ENCODE measurements at regions not wholly inside any gene's neighbourhood (a gene's known extent, or its start where the extent isn't known, plus 50 kb on each side); places are given as distances from the start of the nearest gene placed in this dataset.
A peak's percentile ranks its signal among the peaks of the same experiment; 100 is the strongest.

DNA sequence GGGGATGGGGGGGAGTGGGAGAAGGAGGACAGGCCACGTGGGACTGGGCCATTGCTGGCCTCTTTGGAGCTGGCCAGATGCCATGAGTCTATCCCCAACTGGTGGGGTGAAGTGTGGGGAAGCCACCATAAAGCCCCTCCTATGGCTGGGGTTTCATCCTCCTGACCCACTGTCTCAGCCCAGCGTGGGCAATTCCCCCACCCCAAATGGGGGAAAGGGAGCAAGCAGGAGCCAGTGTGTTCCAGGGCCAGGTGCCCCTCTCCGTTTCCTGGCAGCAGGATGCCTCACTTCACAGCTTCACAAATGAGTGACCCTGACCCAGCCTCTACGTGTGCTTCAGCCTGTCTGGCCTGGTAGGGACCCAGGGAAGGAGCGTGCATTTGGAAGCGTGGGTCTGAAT lies 474.7 kb upstream of the HS6ST1 start:
- no peak for DNase-seq (ENCODE audit: low read depth)

DNA sequence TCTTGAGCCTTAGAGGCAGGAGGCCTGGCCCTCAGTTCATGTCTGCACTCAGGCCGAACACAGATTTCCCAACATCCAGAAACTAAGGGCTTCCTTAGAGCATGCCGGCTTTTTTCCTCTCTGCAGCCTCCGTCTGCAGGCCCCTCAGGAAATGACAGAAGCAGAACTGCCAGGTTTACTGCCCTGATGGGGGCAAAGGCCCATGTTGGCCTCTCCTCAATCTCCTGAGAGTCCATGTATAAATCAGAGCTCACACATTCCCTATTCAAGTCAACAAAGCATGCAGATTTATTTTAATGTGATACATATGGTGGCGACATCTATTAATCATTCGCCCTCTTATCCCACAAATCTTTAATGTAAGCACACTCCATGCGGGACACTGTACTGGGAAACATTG lies 475.6 kb upstream of the HS6ST1 start:
- DNase-seq (ENCODE audit: low read depth), result no peak

DNA sequence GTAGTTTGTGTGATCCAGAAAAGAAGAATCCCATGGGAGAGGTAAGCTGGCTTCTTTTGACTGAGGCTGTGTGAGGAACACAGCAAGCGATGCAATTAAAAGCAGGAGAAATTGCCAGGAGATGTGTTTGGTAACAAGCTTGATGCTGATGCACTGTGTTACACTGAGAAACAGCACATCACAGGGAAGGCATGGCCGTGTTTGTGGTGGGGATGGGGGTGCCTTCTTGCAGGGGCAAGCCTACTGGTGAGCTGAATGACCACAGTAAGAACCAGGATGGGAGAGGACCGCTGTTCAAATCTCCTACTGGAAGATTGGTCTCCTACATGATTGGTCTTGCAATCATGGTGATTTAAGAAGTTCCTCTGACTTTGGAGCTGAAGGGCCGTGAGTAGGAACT lies 477.7 kb upstream of the HS6ST1 start:
- DNase-seq (ENCODE audit: low read depth), result no peak

DNA sequence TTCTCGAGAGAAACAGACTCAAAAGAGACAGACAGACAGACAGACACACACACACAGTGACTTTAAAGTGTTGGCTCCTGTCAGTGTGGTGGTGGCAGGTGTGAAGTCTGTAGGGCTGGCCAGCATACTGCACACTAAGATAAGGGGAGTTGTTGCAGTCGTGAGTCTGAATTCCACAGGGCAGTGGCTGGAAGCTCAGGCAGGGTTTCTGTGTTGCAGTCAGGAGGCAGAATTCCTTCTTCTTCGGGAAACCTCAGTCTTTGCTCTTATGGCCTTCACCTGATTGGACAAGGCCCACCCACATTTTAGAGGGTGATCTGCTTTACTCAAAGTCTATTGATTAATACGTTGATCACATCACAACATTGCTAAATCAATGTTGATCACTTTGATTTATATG lies 478.4 kb upstream of the HS6ST1 start:
- DNase-seq (ENCODE audit: low read depth), result no peak

DNA sequence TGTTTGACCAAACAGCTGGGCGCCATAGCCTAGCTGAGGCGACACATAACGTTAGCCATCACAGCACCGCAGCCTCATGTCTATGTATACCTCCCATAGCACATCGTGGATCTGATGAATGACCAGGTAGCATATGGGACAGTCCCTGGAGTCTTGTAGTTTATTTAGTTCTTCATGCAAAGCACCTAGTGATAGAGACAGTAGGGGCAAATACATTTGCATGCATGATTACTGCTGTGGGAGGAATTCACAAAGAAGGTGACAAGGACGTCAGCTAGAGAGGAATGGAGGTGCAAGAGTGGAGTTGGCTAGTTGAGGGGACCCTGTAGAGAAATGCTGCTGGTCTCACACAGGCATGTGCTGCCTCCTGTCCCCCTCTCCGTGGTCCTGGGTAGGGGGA lies 478.9 kb upstream of the HS6ST1 start:
- DNase-seq (ENCODE audit: low read depth), result no peak

DNA sequence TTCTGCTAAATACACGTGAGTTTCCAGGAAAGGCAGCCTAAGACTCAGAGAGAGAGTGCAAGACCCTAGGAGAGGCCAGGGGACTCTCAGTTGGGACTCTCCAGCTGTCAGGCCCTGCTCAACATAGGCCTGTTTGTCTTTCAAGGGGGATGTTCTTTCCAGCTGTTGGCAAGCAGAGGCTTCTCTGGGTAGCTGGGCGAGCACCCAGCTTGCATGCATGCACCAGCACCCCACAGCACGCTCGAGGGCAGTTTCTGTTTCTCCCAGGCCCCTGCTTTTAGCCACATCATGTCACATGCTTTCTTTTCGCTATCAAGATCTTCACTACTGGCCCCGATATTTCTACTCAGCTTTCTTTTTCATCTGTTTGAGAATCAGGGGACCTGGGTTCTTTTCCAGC lies 479.3 kb upstream of the HS6ST1 start:
- no peak for DNase-seq (ENCODE audit: low read depth)

DNA sequence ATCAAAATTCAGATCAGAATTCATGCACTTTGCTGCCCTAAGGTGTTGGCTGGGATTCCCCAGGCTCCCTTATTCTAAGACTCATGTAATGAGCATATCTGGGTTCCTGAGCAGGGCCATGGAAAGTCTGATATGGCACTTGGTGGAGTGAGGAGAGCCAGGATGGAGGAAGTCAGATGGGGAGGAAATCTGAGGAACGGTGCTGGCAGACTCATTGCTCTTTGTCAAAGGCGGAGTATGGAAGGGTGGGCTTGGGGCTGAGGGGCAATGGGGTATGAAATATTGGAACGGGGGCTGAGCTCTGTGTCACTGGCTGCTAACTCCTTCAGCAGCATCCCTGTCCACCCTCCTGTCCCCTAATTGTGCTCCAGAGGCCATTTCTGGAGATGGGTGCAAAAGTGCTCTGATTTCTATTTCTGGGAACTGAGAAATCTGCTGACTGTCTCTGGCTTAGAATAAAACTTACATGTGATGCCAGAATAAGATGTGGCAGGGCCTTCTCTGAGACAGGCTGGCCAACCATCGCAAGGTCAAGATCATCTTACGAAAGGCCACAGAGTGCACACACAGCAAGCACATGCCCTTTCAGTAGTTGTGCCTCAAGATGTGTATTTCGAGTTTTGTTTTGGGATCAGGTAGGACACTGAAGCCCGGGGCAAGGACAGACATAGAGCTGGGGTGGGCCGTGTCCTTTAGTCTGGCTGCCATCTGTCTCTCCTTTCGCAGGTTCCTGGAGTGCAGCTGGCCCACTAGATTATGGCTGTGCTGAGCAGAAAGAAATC lies 480.0 kb upstream of the HS6ST1 start:
- DNase-seq (ENCODE audit: low read depth), result no peak

DNA sequence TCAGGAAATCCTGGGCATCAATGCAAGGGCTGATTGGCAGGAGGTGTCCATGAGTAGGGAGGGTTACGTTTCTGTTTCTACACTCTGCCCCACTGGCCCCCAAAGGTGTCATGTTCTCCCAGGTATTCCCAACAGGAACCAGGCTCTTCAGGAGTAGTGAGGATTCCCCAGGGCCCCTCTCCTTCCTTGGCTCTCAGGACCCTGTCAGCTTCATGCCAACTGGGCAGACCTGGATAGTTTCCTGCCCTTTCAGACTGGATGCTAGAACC lies 480.6 kb upstream of the HS6ST1 start:
- DNase-seq (ENCODE audit: low read depth), result no peak

DNA sequence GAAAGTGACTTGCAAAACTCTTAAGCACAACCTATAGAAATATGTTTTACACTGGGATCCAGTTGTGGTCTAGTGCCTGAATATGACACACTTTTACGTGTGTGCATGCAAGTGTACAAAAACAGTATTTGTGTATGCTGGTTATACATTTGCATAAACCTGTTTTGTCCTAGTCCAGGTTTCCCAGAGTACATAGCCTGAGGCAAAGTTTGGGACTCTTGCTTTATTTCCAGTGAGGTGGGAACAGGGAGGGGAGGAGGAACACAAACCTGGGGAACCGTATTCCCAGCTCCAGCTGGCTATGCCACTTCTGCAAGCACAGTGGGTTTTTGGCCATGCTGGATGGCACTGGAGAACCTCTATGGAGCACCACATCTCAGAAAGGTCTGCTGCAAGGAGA lies 481.1 kb upstream of the HS6ST1 start:
- no peak for DNase-seq (ENCODE audit: low read depth)

DNA sequence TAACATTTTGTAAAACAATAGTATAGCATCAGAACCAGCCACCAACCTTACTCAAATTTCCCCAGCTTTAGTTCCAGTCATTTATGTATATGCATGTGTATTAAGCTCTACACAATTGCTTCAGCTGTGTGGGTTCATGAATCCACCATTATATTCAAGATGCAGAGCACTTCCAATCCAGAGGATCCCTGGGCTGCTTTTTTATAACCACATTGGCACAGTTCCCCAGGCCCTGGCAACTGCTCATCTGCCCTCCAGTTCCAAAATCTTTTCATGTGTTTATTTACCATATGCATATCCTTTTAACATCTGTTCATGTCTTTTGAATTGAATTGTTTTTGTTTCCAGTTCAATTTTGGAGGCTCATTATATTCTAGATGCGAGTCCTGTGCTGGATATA lies 482.9 kb upstream of the HS6ST1 start:
- no peak for DNase-seq (ENCODE audit: low read depth)

DNA sequence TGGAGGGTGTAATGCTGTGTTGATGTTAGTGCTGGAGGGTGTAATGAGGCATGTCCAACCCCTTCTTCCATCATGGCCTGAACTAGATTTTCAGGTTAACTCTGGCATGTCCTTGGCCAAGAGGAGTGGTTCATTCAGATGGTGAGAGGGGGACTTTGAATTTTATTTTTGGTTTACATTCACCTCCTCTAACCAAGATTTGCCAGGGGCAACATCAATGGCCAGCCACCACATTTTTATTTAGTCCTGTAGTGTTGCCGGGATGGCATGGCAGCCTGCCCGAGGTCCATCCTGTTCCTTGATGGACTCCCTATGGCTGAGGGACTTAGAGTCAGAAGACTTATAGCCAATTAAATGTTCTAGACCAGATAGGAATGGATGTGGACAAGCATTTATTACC lies 484.6 kb upstream of the HS6ST1 start:
- no peak for DNase-seq (ENCODE audit: low read depth)

DNA sequence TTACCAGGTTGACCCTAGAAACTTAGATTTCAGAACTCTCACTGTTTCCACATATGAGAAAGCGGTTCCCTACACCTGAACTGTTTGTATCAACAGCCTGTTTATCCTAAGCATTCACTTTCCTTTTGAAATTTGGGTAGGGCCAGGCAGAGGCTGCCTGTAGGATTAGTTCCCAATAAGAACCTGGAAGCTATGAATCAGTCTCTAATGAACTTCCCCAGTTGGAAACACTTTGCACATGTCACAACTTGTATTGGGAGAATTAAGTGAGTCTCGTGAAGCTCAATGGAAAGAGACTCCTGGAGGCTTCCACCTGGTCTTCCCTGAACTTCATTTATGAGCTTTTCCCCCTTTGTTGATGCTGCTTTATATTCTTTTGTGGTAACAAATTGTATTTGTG lies 486.6 kb upstream of the HS6ST1 start:
- no peak for DNase-seq (ENCODE audit: low read depth)

DNA sequence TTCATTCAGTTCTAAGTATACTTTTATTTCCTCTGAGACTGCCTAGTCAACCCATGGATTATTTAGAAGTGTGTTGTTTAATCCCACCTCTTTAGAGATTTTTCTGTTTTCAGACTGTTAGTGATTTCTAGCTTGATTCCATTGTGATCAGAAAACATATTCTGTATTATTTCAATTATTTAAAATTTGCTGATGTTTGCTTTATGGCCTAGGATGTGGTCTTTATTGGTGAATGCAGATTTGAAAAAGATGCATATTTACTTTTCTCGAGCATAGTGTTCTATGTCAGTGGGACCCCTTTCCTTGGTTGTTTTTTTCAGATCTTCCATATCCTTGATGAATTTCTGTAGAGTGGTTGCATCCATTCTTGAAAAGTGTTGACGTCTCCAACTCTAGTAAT lies 487.2 kb upstream of the HS6ST1 start:
- no peak for DNase-seq (ENCODE audit: low read depth)

DNA sequence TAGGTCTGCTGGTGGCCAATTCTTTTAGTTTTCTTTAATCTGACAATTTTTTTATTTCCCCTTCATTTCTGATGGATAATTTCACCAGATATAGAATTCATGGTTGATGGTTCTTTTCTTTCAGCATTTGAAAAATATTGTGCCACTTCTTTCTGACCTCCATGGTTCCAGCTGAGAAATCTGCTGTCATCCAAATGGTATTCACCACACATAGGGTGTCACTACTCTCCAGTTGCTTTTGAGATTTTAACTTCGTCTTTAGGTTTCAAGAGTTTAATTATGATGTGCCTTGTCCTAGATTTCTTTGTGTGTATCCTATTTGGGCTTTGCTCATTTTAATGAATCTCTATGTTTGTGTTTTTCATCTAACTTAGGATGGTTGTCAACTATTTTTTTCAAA lies 488.6 kb upstream of the HS6ST1 start:
- no peak for DNase-seq (ENCODE audit: low read depth)

DNA sequence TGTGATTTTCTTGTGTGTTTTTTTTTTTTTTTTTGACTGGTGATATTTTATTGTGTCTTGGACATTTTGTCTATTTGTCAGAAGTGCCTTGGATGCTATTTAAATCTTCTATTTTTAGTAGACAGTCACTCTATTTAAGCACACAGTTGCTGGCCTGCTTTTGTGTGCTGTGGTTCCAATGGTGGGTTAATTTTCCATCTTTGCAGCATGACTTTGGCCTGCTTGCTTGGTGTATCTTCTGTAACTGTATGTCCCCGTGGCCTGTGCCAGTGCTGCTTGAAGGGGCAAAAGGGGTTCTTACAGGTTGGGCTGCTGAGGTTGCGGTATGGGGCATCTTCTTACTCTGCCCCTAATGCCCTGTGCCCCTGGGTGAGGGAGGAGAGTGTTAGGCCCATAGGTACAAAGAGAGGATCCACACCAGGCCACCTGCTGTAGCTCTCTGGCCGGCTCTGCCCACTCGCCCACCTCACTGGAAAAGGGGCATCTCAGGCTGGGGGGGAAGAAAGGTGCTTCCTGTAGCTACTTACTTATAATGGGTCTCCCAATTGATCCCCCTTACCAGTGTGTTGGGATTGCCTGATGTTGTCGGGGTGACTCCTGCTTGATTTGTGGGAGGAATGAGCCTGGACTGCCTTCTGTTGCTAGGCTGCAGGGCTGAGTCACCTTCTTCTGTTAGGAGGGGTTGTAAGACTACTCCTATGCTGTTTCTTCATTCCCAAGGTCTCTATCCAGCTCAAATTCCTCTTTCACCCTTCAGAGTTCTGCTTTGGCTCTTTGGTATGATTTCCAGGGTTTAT lies 490.0 kb upstream of the HS6ST1 start:
- DNase-seq (ENCODE audit: low read depth), result peak; percentile 55

DNA sequence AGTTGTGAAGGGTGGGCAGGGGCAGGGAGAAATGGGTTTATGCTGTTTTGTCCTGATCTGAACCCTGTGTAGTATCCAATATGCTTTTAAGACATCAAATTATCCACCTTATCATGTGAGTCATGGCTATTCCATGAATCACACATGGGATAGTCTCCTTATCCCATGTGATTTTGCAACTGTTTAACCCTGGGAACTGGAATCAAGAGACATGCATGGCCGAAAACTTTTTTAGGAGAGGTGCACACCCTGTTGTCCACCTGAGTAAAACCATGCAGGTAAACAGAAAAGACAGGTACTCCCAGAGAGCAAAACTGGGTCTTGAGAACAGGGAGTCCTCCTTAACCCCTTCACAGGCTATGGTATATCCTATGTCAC lies 490.6 kb upstream of the HS6ST1 start:
- DNase-seq (ENCODE audit: low read depth), result peak; percentile 37

DNA sequence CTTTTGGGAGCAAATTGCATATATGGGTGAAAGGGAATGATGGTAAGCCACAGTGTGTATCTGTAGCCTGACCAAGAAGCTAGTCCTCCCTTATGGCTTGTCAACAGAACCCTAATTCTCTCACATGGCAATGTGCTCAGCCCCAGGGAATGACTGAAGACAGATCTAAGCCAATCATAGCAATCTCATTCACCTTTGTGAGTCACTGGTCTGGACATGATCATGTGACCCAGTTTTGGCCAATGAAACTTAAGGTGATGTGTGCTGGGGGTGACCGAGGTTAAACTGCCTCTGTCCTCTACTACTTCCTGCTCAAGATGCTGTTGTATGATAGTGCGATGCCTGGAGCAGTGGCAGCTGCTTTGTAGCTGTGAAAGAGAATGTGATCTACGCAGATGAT lies 491.2 kb upstream of the HS6ST1 start:
- no peak for DNase-seq (ENCODE audit: low read depth)

DNA sequence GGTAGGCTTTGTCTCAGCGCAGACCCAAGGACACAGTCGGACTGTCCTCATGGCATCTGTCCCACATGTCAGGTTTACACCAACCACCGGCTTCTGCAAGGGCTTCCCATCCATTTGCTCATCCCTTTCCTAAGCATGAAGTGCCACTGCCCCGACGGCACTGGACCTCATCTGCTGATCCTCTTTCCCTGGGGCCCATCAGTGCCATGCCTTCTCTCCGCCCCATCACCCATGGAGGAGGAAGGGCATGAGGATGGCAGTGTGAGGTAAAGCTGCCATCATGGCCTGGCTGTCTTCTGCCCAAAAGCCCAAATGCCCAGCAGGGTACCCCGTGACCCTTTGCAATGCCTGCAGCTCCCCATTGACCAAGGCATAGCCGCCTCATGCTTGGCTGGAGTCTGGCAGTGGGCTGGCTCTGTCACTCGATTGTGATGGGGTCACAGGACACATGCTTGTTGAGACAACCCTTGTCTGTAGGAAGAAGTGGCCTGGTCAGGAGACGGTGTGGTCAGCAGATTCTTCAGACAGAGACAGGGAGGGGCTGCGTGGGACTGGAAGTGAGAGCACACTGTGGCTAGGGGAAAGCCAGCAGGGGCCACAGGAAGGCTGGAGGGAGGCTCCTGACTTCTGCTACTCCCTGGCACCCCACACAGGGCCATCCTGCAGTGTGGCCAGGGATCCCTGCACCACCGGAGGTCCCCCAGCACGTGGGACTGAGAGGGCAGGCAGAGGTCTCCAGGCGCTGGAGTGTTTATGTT lies 493.7 kb upstream of the HS6ST1 start:
- DNase-seq (ENCODE audit: low read depth), result no peak

DNA sequence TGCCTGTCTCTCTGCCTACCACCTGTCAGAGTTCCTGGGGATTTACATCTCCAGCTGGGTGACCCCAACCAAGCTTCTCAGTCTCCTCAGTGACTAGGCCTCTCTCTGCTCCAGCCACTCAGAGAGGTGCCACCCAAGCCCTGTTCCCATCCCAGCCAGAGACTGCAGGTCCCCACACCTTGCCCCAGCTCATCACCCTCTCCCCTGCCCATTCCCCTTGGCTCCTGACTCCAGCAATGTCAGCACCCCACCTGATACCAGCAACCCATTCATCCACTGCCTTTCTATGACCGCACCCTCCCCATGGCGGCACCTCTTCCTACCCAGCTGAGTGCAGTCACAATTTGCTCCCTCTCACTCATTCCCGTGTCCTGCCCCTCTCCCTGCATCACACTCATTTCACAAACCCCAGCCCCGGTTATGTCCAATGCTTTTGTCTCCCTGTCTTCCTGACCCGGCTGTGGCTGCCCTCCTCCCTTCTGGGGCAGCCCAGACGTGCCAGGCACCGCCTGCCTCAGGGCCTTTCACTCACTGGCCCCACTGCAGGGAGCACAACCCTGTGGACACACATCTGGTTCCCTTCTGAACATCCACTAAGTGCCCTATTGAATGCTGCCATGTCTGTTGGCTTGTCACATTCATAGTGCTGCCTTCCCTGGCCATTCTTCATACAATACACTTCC lies 494.8 kb upstream of the HS6ST1 start:
- no peak for DNase-seq (ENCODE audit: low read depth)

DNA sequence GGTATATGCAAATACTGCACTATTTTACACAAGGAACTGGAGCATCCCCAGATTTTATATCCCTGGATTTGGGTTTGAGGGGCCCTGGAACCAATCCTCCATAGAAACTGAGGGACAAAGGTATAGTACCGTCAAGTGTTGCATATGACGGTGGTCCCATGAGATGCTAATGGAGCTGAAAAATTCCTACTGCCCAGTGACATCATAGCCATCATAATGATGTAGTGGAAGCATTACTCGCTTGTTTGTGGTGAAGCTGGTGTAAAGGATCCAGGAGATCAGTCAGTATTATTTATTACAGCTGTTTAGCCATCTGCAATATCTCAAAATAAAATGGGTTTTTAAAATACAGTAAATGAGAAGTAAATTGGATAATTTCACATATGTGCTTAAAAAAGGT lies 496.6 kb upstream of the HS6ST1 start:
- no peak for DNase-seq (ENCODE audit: low read depth)

DNA sequence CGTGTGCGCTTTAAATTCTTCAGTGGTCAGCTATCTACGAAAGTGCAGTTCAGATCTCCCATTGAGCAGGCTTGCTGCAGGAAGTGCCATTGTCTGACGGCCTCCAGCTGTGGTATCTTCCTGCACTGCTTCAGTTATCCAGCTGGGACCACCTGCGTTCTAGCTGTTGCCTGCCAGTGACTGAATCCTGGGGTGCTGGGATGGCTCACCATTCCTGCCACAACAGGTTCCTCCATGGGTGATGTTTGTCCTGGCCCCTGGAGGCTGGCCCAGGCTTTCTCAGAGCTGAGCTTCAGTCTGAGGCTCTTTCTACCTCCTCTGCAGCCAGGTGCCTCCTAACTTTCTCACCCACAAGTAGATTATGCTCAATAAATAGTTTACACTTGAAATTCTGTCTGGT lies 498.5 kb upstream of the HS6ST1 start:
- no peak for DNase-seq (ENCODE audit: low read depth)

DNA sequence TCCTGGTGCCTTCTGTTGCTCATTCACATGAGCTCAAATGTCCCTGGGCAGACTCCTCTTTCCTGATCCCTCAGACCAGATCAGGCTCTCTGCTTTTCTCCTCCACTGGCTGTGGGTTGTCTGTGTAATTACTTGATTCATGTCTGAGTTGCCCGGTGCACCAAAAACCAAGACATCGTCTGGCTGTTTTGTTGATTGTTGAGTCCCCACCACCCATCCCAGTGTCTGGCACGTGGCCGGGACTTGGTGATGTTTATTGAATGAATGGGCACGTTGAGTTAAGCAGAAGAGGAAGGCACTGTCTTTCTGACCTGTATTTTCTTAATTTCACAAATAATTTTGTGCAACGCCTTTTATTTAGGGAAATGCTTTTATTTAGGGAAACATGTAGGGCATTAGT lies 499.1 kb upstream of the HS6ST1 start:
- no peak for DNase-seq (ENCODE audit: low read depth)

DNA sequence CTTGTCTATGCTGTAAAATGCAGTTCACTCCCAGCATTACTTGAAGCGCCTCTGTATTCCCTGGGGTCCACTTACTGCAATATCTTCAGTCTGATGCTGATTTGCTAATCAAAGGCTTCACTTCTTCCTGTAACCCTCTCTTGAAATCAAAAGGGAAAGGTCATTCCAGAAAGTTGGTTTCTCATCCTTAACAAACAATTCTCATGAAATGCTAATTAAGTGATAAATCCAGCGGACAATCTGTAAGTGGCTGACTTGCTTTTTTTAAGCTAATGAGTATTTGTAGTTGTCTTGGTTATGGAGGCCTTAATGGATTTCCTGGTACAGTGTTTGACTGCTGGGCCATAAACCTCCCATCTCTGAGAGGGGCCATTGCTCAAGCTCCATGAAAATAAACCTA lies 499.6 kb upstream of the HS6ST1 start:
- no peak for DNase-seq (ENCODE audit: low read depth)

Data from amniotic epithelial cell (primary cell).